Bronchial epithelial cell (primary cell): ENCODE measurements at regions not wholly inside any gene's neighbourhood (a gene's known extent, or its start where the extent isn't known, plus 50 kb on each side); places are given as distances from the start of the nearest gene placed in this dataset.

Experiments
- DNase-seq: peaks from one replicate; pipeline ENCODE4 v3.0.0-alpha.2; 2010; ENCODE audit warnings: low read depth
- FAIRE-seq: peaks from 2 replicates; lab custom pipeline; 2011; peaks lifted over from hg19 to GRCh38; lab: Jason Lieb, UNC
- H3K27me3 ChIP-seq: 2 replicates; pipeline ENCODE4 v1.5.1; 2011; ENCODE audit warnings: low read length; ENCODE audit not compliant: control insufficient read depth, insufficient read depth
- H3K36me3 ChIP-seq: 2 replicates; pipeline ENCODE4 v1.5.1; 2011; ENCODE audit warnings: low read length; ENCODE audit not compliant: control insufficient read depth, insufficient read depth
- H3K4me3 ChIP-seq: 2 replicates; pipeline ENCODE4 v1.5.1; 2011; ENCODE audit warnings: mild to moderate bottlenecking, low read depth, low read length, control low read depth
- TF ChIP-seq, protein P1 (sequence below): IDR thresholded peaks from 2 replicates; pipeline ENCODE4 v1.5.1; 2011; ENCODE audit warnings: mild to moderate bottlenecking, moderate library complexity, low read length, control low read depth, inconsistent platforms; ENCODE audit not compliant: insufficient read depth, severe bottlenecking

DNA sequence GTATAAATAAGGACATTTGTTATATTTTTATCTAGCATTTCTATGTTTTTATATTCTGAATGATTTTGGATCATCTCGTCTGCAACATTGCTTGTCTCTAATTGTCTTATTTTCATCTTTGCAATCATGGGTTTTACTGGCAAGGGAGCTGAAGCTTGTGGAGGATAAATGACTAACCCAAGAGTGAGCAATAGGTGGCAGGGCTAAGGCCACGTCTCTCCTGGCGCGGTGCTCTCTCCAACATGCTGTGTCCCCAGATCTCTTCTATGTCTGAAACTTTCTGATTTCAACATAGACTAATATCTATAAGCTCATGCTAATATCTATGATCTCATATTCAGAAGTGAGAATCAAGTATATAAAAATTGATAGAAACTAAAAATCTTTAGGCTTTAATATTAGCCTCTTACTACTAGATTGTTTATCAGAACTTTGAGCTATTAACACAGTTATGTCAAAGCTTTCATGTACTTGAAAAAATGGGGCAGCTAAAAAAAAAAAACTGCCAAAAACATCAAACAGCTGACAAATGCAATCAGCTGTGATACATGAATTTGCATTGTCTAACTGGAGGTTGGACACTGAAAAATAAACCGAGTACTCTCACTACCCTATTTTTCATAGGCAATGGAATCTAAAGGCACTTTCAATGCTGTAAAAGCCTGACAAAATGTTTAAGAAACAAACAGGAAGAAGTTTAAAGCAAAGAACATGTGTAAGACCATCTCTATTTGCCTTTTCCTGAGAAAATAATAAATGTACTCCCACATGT is 169.2 kb downstream of the TMA16 start:
- no peak for DNase-seq
- TF ChIP-seq, protein P1, sequence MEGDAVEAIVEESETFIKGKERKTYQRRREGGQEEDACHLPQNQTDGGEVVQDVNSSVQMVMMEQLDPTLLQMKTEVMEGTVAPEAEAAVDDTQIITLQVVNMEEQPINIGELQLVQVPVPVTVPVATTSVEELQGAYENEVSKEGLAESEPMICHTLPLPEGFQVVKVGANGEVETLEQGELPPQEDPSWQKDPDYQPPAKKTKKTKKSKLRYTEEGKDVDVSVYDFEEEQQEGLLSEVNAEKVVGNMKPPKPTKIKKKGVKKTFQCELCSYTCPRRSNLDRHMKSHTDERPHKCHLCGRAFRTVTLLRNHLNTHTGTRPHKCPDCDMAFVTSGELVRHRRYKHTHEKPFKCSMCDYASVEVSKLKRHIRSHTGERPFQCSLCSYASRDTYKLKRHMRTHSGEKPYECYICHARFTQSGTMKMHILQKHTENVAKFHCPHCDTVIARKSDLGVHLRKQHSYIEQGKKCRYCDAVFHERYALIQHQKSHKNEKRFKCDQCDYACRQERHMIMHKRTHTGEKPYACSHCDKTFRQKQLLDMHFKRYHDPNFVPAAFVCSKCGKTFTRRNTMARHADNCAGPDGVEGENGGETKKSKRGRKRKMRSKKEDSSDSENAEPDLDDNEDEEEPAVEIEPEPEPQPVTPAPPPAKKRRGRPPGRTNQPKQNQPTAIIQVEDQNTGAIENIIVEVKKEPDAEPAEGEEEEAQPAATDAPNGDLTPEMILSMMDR: no peak
- no peak overlapping the region for H3K4me3 ChIP-seq
- no peak for FAIRE-seq
- H3K36me3 ChIP-seq: no peaks in the 10 kb centered on the region
- H3K27me3 ChIP-seq: no peaks in the 10 kb centered on the region

DNA sequence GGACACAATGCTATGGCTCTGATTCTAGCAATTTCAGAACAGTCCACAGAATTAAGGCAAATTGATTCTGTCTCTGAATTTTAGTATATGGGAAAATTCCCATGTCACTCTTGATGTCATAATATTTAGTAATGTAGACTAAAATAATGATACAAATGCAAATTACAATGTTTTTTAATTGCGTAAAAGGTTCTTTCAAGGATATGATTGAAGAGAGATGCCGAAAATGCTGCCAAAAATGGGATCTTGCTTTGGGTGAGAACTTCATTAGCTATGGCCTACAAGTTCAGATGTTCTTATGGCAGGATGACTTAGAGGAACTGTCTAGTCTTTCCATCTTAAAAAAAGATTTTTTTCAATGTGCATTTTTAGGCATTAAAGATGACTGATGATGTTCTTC is 170.6 kb downstream of the TMA16 start:
- no peak for FAIRE-seq
- no peaks in the 10 kb centered on the region for H3K36me3 ChIP-seq
- H3K4me3 ChIP-seq: no peak overlapping the region
- H3K27me3 ChIP-seq: no peaks in the 10 kb centered on the region
- DNase-seq: no peak
- TF ChIP-seq, protein P1: no peak

DNA sequence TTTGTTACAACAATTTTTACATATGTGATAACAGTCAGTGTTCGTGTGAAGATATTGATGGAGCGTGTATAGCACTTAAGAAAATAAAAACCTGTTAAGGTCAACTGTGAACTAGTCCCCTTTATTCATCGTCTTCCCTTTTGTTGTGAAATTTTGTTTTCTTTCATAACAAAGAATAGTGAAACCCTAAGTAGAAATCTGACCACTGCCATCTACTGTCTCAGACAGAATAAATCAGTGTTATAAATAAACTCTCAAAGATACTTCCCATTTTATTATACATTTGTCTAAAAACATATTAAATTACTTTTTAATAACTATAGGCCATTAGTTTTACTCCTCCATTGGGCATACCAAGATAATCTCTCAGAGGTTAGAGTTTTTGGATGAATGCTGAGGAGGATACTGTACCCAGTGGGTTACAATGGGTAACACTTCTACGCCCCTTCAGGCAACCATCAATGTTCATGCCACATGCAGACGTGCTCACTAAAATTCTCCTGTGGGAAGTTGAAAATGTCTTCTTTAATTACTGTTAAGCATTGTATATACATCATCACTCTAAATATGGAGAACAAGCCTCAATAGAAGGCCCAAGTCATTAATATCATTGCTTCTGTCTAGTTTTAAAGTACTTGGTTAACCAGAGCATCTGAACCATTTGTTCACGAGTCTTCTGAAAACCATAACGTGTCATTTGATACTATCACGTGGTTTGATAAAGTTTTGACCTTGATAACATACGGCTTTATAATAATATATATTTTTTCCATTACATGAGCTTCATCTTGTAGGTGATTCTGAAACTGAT is 171.2 kb downstream of the TMA16 start:
- no peak for FAIRE-seq
- H3K4me3 ChIP-seq: no peak overlapping the region
- no peaks in the 10 kb centered on the region for H3K36me3 ChIP-seq
- no peak for DNase-seq
- TF ChIP-seq, protein P1: no peak
- H3K27me3 ChIP-seq: no peaks in the 10 kb centered on the region

DNA sequence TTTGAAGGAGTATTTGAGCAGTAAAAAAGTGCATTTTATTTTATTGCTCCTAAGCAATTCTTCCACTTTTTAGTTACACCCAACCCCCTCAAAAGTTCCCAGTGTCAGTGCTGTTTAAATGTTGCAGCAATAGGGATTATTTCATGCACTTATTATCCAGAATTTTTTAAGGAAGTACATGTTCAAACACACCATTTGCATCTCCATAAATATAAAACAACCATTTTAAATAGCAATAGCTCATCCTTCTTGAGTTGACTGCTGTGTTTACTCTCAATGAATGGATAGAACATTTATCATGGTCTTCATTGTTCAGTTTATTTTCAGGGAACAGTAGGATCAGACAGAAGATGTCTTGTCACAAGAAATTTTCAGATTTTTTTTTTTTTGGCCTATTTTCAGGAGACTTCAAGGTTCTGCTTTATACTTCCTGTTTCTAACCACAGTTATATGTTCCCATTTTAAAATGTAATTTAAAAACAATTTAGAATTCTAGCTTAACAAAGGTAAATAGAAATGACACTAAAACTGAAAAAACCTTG is 171.9 kb downstream of the TMA16 start:
- DNase-seq (no peak), FAIRE-seq (no peak)
- Histone ChIP-seq H3K27me3 (no peaks in the 10 kb centered on the region), H3K36me3 (no peaks in the 10 kb centered on the region), H3K4me3 (no peak overlapping the region)
- TF ChIP-seq, protein P1: no peak

DNA sequence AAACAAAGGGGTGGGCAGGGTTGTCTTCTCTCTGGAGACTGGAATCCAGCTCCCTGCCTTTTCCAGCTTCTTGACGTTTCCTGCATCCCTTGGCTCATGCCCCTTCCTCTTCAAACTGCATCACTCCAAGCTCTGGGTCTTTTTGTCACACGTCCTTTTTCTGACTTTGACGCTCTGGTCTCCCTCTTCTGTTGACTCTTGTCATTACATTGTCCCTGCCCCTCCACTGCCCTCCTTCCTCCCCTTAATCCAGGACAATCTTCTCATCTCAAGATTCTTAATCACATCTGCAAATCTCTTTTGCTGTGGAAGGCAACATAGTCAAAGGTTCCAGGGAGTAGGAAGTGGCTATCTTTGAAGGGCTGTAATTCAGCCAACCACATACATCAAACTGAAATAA is 178.3 kb downstream of the TMA16 start:
- DNase-seq: no peak
- TF ChIP-seq, protein P1: no peak
- Histone ChIP-seq H3K27me3 (no peaks in the 10 kb centered on the region), H3K36me3 (no peaks in the 10 kb centered on the region), H3K4me3 (no peak overlapping the region)
- FAIRE-seq: no peak
